BJ (cell line): ENCODE measurements at regions not wholly inside any gene's neighbourhood (a gene's known extent, or its start where the extent isn't known, plus 50 kb on each side); places are given as distances from the start of the nearest gene placed in this dataset.
"Not testable (repeated sequence)": the region's sequence is repeated elsewhere in the genome, so short reads cannot be mapped to it uniquely, and the experiment has no call there.

Experiments used
- CTCF ChIA-PET: fragments of 350-600 bp; formaldehyde crosslinking; extraction: SDS; loops from one replicate; lab custom pipeline; 2021; ENCODE audit warnings: antibody characterized with exemption, inconsistent platforms; lab: Yijun Ruan, JAX
- POLR2A ChIA-PET: fragments of 300-600 bp; sonication (Branson Sonifier 250); formaldehyde crosslinking; extraction: SDS; loops from one replicate; lab custom pipeline; 2021; ENCODE audit warnings: antibody characterized with exemption; lab: Charles Lee
- DNase-seq: peaks from one replicate; pipeline ENCODE4 v3.0.0-alpha.2; 2011; ENCODE audit warnings: low read depth
- H3K27me3 ChIP-seq: 2 replicates; pipeline ENCODE4 v1.6.0; 2011; ENCODE audit warnings: low read length; ENCODE audit not compliant: control insufficient read depth, insufficient read depth
- H3K36me3 ChIP-seq: 2 replicates; pipeline ENCODE4 v1.5.1; 2011; ENCODE audit warnings: low read length; ENCODE audit not compliant: control insufficient read depth, insufficient read depth
- H3K4me3 ChIP-seq: 2 replicates; pipeline ENCODE4 v1.5.1; 2011; ENCODE audit warnings: low read depth, mild to moderate bottlenecking, control low read depth, low read length
- TF ChIP-seq, protein P1 (sequence below): IDR thresholded peaks from 2 replicates; pipeline ENCODE4 v1.5.1; 2011; ENCODE audit warnings: low read depth, mild to moderate bottlenecking, control low read depth, inconsistent platforms, low read length, moderate library complexity; ENCODE audit not compliant: insufficient read depth

DNA sequence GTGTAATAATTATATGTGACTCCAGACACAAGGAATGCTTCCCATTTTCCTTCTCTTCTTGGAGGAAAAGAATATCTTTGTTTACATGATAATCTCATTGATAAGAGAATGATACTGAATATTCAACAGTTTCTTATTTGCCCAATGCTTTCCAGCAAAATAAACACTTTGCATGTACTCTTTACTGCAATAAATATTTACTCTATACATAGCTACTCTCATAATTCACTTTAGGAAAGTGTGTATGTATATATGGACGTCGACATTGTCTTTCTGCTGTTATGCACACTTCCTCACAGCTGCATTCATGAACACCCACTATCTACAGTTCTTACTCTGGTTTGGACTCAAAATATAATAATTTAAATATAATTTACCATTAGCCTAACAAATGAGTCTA lies 617.4 kb upstream of the CDH10 start:
- POLR2A ChIA-PET = no interaction called here
- TF ChIP-seq, protein P1, sequence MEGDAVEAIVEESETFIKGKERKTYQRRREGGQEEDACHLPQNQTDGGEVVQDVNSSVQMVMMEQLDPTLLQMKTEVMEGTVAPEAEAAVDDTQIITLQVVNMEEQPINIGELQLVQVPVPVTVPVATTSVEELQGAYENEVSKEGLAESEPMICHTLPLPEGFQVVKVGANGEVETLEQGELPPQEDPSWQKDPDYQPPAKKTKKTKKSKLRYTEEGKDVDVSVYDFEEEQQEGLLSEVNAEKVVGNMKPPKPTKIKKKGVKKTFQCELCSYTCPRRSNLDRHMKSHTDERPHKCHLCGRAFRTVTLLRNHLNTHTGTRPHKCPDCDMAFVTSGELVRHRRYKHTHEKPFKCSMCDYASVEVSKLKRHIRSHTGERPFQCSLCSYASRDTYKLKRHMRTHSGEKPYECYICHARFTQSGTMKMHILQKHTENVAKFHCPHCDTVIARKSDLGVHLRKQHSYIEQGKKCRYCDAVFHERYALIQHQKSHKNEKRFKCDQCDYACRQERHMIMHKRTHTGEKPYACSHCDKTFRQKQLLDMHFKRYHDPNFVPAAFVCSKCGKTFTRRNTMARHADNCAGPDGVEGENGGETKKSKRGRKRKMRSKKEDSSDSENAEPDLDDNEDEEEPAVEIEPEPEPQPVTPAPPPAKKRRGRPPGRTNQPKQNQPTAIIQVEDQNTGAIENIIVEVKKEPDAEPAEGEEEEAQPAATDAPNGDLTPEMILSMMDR = no peak
- no peak for DNase-seq

DNA sequence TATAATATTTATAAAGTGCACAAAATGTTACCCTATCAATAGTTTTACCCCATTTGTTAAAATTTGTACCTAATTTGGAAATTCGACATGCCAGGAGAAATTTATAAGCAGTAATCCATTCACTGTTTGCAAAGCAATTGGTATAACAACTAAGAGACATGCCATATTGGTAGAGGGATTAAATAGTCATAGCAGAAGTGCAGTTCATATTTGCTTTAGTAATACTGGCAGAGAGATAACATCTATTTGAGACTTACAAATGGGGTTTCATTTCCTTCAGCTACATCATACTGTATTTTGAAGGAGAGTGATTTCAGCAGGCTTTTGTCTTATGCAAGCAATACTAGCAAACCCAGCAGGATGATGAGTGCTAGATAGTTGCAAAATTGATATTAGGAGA lies 610.4 kb upstream of the CDH10 start:
- TF ChIP-seq, protein P1 = no peak
- no peak for DNase-seq
- Histone ChIP-seq H3K27me3 (no peaks in the 10 kb centered on the region), H3K36me3 (no peaks in the 10 kb centered on the region), H3K4me3 (no peak overlapping the region)
- ChIA-PET CTCF (no interaction called here), POLR2A (no interaction called here)

More for the DNA sequence above, 617.4 kb upstream of the CDH10 start:
- no peak overlapping the region for H3K4me3 ChIP-seq
- no peaks in the 10 kb centered on the region for H3K27me3 ChIP-seq
- CTCF ChIA-PET = no interaction called here
- H3K36me3 ChIP-seq = no peaks in the 10 kb centered on the region

DNA sequence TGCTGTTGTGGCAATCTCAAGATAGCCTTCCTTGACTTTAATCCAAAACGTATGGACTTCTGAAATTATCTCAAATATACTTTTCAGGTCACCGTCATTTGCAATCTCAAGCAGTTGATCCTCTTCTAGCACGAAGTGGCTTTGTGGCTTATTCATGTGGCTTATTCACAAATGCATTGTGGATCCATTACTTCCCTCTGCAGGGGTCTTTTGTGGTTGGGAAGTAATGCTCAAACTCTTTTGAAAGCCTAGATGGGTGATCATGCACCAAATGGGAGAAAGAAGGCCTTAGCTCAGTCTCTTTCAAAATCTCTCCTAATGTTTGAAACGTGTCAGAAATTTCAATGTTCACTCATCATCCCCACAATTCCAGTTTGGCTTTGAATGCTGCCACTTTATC lies 597.2 kb upstream of the CDH10 start:
- CTCF ChIA-PET = no interaction called here

DNA sequence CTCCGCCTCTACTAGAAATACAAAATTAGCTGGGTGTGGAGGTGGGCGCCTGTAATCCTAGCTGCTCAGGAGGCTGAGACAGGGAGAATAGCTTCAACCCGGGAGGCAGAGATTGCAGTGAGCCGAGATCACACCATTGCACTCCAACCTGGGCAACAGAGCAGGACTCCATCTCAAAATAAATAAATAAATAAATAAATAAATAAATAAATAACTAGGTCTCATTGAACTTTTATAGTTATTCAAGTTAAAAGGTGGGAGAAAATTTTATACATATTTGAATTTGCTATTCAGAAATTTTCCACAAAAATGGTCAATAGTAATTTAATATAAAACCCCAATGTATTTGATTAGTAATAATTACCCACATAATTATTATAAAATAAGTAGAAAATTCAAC lies 593.9 kb upstream of the CDH10 start:
- H3K36me3 ChIP-seq, H3K27me3 ChIP-seq, CTCF ChIA-PET, DNase-seq, POLR2A ChIA-PET, H3K4me3 ChIP-seq: not testable (repeated sequence)

More for the DNA sequence above, 597.2 kb upstream of the CDH10 start:
- TF ChIP-seq, protein P1 = no peak
- H3K4me3 ChIP-seq = no peak overlapping the region
- POLR2A ChIA-PET = no interaction called here
- no peaks in the 10 kb centered on the region for H3K36me3 ChIP-seq
- no peaks in the 10 kb centered on the region for H3K27me3 ChIP-seq
- no peak for DNase-seq

DNA sequence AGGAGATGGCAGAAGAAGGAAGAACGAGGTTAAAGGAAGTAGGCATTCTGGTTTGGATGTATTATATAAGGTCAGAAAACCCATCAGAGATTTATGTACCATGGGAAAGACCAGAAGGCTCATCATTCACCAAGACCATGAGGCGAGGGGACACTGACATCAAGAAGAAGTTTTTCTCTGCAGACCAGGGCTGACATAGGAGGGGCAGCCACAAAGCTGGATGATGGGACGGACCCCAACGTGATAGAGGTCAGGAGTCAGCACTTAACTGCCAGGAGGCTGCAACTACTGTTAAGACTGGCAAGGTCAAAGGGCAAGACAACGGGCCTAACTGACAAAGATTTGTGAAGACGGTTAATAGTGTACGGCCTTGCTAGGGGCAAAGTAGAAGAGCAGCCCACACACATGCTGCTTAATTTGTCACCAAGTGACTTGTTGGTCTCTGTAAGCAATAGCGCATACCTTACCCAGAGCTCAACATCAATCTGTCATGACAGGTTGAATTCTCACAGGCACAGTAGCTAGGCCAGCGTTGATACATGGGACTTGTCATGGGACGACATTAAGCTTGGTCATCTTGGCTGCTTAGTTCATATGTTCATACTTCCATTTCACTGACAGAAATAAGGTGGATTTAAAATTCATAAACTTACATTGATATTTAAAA lies 579.7 kb upstream of the CDH10 start:
- ChIA-PET CTCF (no interaction called here), POLR2A (no interaction called here)
- H3K4me3 ChIP-seq = no peak overlapping the region

DNA sequence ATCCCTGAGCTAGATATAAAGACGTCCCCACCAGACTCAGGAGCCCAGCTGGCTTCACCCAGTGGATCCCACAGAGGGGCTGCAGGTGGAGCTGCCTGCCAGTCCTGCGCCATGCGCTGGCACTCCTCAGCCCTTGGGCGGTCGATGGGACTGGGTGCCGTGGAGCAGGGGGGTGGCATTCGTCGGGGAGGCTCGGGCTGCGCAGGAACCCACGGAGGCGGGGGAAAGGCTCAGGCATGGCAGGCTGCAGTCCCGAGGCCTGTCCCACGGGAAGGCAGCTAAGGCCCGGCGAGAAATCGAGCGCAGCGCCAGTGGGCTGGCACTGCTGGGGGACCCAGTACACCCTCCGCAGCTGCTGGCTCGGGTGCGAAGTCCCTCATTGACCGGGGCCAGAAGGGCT lies 555.1 kb upstream of the CDH10 start:
- POLR2A ChIA-PET, DNase-seq, CTCF ChIA-PET, H3K4me3 ChIP-seq, H3K27me3 ChIP-seq, H3K36me3 ChIP-seq: not testable (repeated sequence)

More for the DNA sequence above, 579.7 kb upstream of the CDH10 start:
- TF ChIP-seq, protein P1 = no peak
- DNase-seq = no peak
- Histone ChIP-seq H3K36me3 (no peaks in the 10 kb centered on the region), H3K27me3 (no peaks in the 10 kb centered on the region)
